EL (cell line): ENCODE measurements at regions not wholly inside any gene's neighbourhood (a gene's known extent, or its start where the extent isn't known, plus 50 kb on each side); places are given as distances from the start of the nearest gene placed in this dataset.

Source experiments
- DNase-seq: peaks from one replicate; pipeline ENCODE4 v3.0.0-alpha.2; 2016

DNA sequence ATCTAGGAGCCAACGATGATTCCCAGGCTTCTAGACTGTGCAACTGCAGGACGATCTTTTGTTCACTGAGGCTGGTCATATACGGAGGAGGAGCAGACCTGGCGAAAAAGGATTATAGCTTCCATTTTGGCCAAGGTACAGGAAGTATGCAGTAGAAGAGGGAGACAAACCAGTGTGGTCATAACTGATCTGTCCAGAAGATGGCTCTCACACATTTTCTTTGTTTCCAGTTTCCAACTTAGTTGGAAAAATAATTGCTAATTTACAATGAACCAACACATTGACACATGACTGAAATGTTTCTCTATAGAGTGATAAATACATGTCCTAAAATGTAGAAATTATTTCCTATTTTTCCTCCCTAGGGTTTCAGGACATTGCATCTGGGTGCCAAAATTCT lies 364.1 kb upstream of the BTBD3 start:
- no peak for DNase-seq

DNA sequence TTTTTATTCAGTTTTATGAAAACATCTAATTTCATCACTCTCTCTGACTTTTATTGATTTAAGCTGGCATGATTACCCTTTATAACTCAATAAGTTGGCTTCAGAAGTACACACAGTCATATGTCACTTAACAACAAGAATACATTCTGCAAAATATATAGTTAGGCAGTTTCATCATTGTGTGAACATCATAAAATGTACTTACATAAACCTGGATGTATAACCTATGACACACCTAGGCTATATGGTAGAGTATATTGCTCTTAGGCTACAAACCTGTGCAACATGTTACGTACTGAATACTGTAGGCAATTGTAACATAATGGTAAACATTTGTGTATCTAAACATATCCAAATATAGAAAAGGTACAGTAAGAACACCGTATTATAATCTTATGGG lies 362.2 kb upstream of the BTBD3 start:
- DNase-seq, result no peak

DNA sequence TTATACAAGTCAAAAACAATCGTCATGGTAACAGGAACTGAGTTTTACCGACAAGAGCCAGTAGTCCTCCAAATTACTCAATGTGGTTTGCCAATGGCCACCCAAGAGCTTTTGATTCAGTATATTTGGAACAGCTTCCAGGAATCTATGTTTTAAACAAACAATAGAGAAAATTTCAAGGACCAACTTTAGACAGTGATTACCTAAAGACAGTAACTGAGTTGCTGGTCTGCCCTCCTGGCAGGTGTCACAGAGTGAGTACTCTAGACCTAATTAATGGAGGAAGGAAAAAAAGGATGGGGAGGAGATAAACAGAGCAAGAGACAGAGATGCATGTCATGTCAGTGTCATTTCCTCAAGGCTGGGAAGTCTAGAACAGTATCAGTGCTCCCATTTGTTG lies 361.3 kb upstream of the BTBD3 start:
- no peak for DNase-seq

DNA sequence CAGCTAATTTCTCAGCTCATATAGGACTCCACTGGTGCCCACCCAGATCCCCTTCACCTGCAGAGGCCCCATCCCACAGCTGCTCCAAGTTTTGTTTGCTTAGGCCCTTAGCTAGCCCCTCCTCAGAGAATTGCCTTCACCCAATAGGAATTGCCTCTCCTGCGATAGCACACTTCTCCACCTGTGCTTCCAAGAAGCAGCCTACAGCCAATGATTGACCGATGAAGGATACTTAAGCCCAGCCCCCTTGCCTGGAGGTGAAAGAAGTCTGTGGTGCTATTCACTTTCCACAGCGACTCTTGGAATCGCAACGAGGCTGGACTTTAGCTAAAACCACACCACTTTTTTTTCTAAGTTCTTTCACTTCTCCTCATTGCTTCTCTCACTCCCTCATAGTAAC lies 353.2 kb upstream of the BTBD3 start:
- no peak for DNase-seq

DNA sequence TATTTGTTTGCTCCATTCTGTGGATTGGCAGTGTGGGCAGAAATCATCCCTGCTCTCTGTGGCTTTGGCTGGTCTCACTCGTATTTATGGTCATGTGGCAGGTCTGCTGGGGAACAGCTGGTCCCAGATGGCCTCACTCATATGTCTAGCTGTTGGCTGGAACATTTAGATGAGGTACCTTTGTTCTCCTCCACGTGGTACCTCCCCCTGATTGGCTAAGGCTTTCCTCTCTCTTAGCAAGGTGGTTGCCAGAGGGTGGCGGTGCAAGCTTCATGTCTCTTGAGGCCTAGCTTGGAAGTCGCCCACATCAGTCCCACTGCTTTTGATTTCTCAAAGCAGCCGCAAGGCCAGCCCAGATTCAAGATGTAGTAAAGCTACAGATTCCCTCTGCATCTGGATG lies 348.5 kb upstream of the BTBD3 start:
- DNase-seq, result no peak

GRCh38 chr20:11573507-11573906 lies 344.2 kb upstream of the BTBD3 start:
- DNase-seq, result no peak

GRCh38 chr20:11581271-11581670 lies 336.4 kb upstream of the BTBD3 start:
- DNase-seq, result peak; percentile 6

DNA sequence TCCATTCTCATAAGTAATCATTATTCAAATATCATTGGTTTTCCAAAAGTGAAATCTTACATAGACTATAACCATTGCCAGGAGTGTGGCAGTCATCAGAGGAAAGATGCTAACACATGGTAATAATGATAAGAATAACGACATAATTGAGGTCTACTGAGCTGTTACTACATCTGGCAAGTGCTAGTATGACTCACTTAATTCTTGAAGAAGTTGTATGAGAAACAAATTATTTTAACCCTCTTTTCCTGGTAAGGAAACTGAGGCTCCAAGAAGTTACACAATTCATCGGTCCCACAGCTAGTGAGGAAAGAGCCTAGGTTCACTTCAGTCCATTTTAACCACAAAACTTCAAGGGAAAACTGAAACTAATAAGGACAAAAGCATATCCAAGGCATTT lies 335.6 kb upstream of the BTBD3 start:
- no peak for DNase-seq

GRCh38 chr20:11585752-11586352 lies 331.8 kb upstream of the BTBD3 start:
- peak; percentile 10 for DNase-seq

- no peak for DNase-seq
Observed at GRCh38 chr20:11588875-11589274, 328.8 kb upstream of the BTBD3 start.

GRCh38 chr20:11591965-11592364 lies 325.7 kb upstream of the BTBD3 start:
- DNase-seq, result no peak

DNA sequence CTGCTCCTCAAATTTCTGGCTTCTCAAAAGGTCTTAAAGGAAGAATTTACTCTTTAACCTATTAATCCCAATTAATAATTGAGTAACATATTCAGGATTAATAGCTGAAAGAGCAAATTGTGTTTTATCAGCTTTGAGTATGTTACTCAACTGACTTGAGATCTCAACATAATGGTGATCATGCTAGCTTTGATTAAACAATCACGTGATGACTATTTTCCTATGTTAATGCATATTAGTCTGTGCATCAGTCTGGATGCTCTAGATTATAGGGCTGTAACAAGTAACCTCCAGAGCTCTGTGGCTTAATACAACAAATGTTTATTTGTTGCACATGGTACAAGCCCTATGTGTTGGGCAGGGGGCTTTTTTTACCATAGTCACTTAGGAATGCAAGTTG lies 313.4 kb upstream of the BTBD3 start:
- DNase-seq, result no peak

DNA sequence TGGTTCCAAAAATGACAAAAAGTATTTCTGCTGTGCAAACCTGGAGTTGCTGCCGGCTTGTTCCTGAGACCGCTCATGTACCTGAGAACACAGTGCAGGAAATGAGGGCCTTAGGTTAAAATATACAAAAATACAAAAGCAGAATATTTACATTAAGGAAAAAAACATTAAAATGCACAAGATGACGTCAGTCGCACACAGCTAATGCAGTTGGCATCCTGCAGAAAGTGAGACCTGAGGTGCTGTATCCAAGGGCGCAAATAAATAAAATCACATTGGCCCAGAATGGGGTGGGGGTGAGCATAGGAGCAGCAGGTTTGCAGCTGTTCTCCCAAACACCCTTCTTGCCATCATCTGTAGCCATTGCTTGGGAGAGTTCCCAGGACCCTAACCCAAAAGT lies 310.6 kb upstream of the BTBD3 start:
- DNase-seq, result no peak

GRCh38 chr20:11608736-11609135 lies 309.0 kb upstream of the BTBD3 start:
- DNase-seq, result no peak

GRCh38 chr20:11624704-11625103 lies 293.0 kb upstream of the BTBD3 start:
- DNase-seq, result no peak

DNA sequence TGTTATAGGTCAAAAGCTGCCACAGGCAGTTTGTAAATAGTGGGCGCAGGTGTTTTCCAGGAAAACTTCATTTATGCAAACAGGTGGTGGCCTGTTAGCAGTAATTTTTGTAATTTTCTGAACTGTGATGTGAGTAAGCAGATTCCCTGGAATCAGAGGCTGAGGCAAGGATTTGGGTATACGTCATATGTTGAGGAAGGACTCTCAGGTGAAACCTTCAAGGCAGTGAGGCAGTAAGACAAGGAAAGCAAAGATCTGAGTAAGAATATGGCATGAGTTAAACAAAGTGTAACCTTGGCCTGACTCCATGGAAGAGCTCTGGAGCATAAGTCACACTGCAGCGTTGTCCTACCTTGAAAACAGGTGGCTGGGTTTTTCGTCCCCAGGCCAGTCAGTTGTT lies 291.1 kb upstream of the BTBD3 start:
- no peak for DNase-seq

GRCh38 chr20:11642866-11643265 lies 274.8 kb upstream of the BTBD3 start:
- DNase-seq, result no peak

DNA sequence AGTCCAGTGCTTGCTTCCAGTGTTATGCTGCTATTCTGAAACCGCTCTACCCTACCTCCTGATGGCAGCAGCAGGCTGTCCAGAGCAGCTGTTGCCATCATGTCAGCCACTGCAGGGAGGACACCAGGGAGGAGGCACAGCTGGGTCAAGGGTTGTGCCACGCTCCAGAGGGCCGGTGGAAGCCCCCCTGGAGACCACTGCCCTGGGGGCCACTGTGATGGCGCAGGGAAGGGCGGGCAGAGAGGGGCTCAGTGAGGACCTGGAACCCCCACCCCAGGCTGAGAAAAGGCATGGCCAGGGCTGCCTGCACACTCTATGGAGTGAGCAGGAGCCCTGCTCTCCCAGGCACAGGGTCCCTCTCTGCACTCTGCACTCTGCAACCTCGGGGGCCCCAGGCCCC lies 271.3 kb upstream of the BTBD3 start:
- DNase-seq, result no peak

DNA sequence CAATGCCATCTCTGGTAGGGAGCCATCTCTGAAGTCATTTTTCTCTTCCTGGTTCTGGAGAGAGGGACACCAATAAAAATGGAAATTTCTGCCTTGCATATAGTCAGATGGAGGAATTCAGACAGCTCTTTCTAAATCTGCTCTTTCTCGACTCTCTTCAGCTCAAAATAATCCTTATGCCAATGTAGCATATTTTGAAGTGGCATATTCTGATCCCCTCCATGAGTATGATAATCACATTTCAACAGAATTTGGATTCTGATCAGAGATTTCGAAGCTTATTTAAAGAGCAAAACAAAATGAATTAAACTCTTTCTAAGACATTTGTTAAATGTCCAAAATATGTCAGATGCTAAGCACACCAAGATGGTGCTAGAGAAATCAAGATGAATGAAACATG lies 267.1 kb upstream of the BTBD3 start:
- DNase-seq, result no peak

DNA sequence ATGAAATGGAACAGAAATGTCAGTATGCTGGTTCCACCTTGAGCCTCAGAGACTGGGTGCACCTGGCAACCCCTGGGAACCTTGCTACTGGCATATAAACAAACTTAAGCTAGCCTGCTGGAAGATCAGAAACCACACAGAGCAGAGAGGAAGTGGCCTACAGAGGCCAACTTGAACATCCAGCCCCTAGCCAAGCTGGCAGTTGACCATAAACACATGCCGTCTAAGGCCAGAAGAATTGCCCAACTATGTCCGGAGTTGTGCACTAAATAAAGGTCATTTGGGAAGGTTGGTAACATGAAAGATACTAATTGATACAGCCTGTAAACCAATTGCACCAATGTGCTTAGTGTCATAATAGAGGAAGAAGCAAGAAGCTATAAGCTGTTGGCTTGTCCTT lies 266.6 kb upstream of the BTBD3 start:
- no peak for DNase-seq

DNA sequence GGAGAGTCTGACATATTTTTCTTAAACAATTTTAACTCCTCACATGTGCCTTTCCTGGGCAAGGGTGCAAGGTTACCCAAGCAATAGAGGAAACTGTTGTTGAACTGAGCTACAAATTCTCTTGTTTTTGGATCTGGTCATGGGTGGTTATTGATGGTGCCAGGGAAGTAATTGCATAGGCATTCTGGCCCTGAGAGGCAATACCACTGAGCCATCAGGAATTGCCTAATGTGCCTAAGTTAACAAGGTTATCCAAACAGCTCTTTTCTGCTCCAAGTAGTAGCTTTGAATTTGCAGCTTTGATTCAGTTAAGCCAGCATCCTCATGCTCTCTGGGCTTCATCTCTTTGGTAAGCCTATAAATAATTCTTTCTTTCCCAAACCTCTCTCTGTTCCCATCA lies 266.0 kb upstream of the BTBD3 start:
- DNase-seq, result no peak

GRCh38 chr20:11652128-11652527 lies 265.6 kb upstream of the BTBD3 start:
- DNase-seq, result no peak

GRCh38 chr20:11654766-11655165 lies 262.9 kb upstream of the BTBD3 start:
- no peak for DNase-seq

- DNase-seq, result no peak
Observed at GRCh38 chr20:11660673-11661072, 257.0 kb upstream of the BTBD3 start.

GRCh38 chr20:11671015-11671511 lies 246.6 kb upstream of the BTBD3 start:
- DNase-seq, result no peak

DNA sequence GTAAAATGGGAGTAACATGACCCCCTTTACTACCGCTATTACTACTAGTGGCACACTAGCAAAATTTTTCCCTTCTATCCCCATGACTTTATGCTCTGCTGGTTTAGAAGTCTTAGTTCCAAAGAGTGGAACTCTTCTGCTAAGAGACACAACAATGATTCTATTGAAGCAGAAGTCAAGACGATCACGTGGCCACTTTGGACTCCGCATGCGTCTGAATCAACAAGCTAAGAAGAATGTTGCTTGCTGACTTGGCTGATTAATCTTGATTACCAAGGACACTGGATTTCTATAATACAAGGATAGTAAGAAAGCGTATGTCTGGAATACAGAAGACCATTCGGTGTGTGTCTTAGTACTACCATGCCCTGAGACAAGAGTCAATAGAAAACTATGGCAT lies 244.7 kb upstream of the BTBD3 start:
- no peak for DNase-seq
